ENCODE measurements at regions not wholly inside any gene's neighbourhood (a gene's known extent, or its start where the extent isn't known, plus 50 kb on each side); places are given as distances from the start of the nearest gene placed in this dataset.

GRCh38 chr14:26187996-26188620 is 409.7 kb downstream of the NOVA1 start:
- Histone ChIP-seq H3K4ac (ENCODE audit: low read depth, low read length) (no peak overlapping the region), H2AK9ac (replicated peaks; ENCODE audit: low read depth, low read length, poor library complexity) (no peak overlapping the region), H3K18ac (ENCODE audit: low read depth, low read length) (no peak overlapping the region), H3K9me3 (ENCODE audit: control insufficient read depth, insufficient read depth, low read length) (no peaks in the 10 kb centered on the region), H3K9me1 (ENCODE audit: insufficient read depth, low read length) (no peaks in the 10 kb centered on the region), H4K20me1 (ENCODE audit: insufficient read depth, low read length) (no peaks in the 10 kb centered on the region), H4K5ac (ENCODE audit: low read depth, low read length) (no peak overlapping the region), H3K56ac (ENCODE audit: extremely low read depth, insufficient read depth, low read length) (no peak overlapping the region), H2AK5ac (ENCODE audit: low read depth, low read length) (no peak overlapping the region), H2BK5ac (ENCODE audit: low read depth, low read length, poor library complexity, severe bottlenecking) (no peak overlapping the region), H3K14ac (replicated peaks; ENCODE audit: low read depth, low read length) (no peak overlapping the region), H3K4me3 (ENCODE audit: insufficient read depth, low read depth, low read length) (no peak overlapping the region), H2BK20ac (ENCODE audit: low read depth, low read length) (no peak overlapping the region), H3K4me1 (ENCODE audit: control insufficient read depth, insufficient read depth, low read length) (no peaks in the 10 kb centered on the region), H4K8ac (ENCODE audit: low read depth in 2 of 2, low read length in 2 of 2) (no peak overlapping the region), H3K27me3 (ENCODE audit: control insufficient read depth, insufficient read depth, low read length) (no peaks in the 10 kb centered on the region), H3K36me3 (ENCODE audit: control insufficient read depth, insufficient read depth, low read length) (no peaks in the 10 kb centered on the region), H3K23ac (ENCODE audit: low read depth, low read length) (no peak overlapping the region), H2BK15ac (ENCODE audit: low read depth, low read length) (no peak overlapping the region), H3K4me2 (ENCODE audit: low read depth, low read length) (no peak overlapping the region), H4K91ac (ENCODE audit: insufficient read depth, low read depth, low read length) (no peak overlapping the region), H3K27ac (ENCODE audit: insufficient read depth, low read length) (no peak overlapping the region), H2AFZ (replicated peaks; ENCODE audit: low read length, poor library complexity) (no peak overlapping the region), H3K79me1 (ENCODE audit: low read depth in 1 of 2, low read length in 2 of 2) (no peaks in the 10 kb centered on the region), H2BK120ac (ENCODE audit: low read depth, low read length) (no peak overlapping the region), H3K9ac (ENCODE audit: low read depth, low read length) (no peak overlapping the region)
- POLR2A ChIA-PET (ENCODE audit: unreplicated experiment) = no interaction called here
- dilution Hi-C loops (cut with HindIII; ENCODE audit: low sequenced_read_pairs, unreplicated experiment) = no loop called here
- no CpG with 5 or more reads among the region's 2 CpGs for WGBS, 2 experiments (ENCODE audit: extremely low coverage in 2 of 2, insufficient read length in 1 of 2)
- DNase-seq = no peak
- CTCF ChIA-PET = no interaction called here
- intact Hi-C loops (cut with micrococcal nuclease) = no loop called here
- in situ Hi-C loops (cut with MboI; ENCODE audit: low sequenced_read_pairs) = no loop called here
- no TSS peak for BruUV-seq (replicated peaks)
- ATAC-seq (ENCODE audit: low read depth) = no peak
- TF ChIP-seq MAZ (IDR thresholded peaks at IDR 0.05; ENCODE audit: borderline replicate concordance, low read depth, low read length) = no peak
- TF ChIP-seq POLR2A (IDR thresholded peaks at IDR 0.05; ENCODE audit: low read depth, low read length) = no peak
- no peak for TF ChIP-seq SMC3 (IDR thresholded peaks at IDR 0.05; ENCODE audit: low read depth, low read length)
- no peak for TF ChIP-seq USF2 (IDR thresholded peaks at IDR 0.05; ENCODE audit: low read depth, low read length)
- TF ChIP-seq BHLHE40 (IDR thresholded peaks at IDR 0.05; ENCODE audit: low read depth, low read length) = no peak
- no peak for TF ChIP-seq RCOR1 (IDR thresholded peaks at IDR 0.05; ENCODE audit: insufficient replicate concordance, low read length)
- no peak for TF ChIP-seq NFE2L2 (IDR thresholded peaks at IDR 0.05; ENCODE audit: low read depth, low read length)
- no peak for TF ChIP-seq CHD1 (IDR thresholded peaks at IDR 0.05; ENCODE audit: low read depth, low read length)
- TF ChIP-seq ELK1 (IDR thresholded peaks at IDR 0.05; ENCODE audit: borderline replicate concordance, low read depth, low read length) = no peak
- TF ChIP-seq MXI1 (IDR thresholded peaks at IDR 0.05; ENCODE audit: borderline replicate concordance, low read depth, low read length) = no peak
- TF ChIP-seq CEBPB (IDR thresholded peaks at IDR 0.05; ENCODE audit: low read depth, low read length) = no peak
- no peak for TF ChIP-seq RAD21 (IDR thresholded peaks at IDR 0.05; ENCODE audit: low read length)
